WERI-Rb-1 (cell line): ENCODE measurements at regions not wholly inside any gene's neighbourhood (a gene's known extent, or its start where the extent isn't known, plus 50 kb on each side); places are given as distances from the start of the nearest gene placed in this dataset.

Experiments
- DNase-seq: peaks from one replicate; pipeline ENCODE4 v3.0.0-alpha.2; 2020
- H3K27ac ChIP-seq: fragments of 250-450 bp; sonication (Bioruptor Pico); 2 replicates; pipeline ENCODE4 v1.5.1; 2020; ENCODE audit warnings: mild to moderate bottlenecking, moderate library complexity
- H3K27me3 ChIP-seq: fragments of 250-450 bp; sonication (Bioruptor Pico); 2 replicates; pipeline ENCODE4 v1.5.1; 2021; ENCODE audit warnings: mild to moderate bottlenecking, low read depth, moderate library complexity; ENCODE audit not compliant: insufficient read depth, severe bottlenecking
- H3K36me3 ChIP-seq: fragments of 250-450 bp; sonication (Bioruptor Pico); 2 replicates; pipeline ENCODE4 v1.5.1; 2020; ENCODE audit warnings: mild to moderate bottlenecking, moderate library complexity
- H3K4me3 ChIP-seq: 2 replicates; pipeline ENCODE4 v1.5.1; 2011; ENCODE audit warnings: low read depth, mild to moderate bottlenecking, control low read depth, low read length
- H3K9me3 ChIP-seq: fragments of 250-450 bp; sonication (Bioruptor Pico); 2 replicates; pipeline ENCODE4 v1.5.1; 2021; ENCODE audit warnings: mild to moderate bottlenecking, moderate library complexity; ENCODE audit not compliant: severe bottlenecking
- CTCF ChIP-seq: IDR thresholded peaks from 2 replicates; pipeline ENCODE4 v1.5.1; 2011; ENCODE audit warnings: low read depth, mild to moderate bottlenecking, control low read depth, inconsistent platforms, low read length

- Histone ChIP-seq H3K9me3 (no peaks in the 10 kb centered on the region), H3K4me3 (no peak overlapping the region), H3K27me3 (no peaks in the 10 kb centered on the region), H3K36me3 (no peaks in the 10 kb centered on the region), H3K27ac (no peak overlapping the region)
- no peak for TF ChIP-seq CTCF
- no peak for DNase-seq
Measured at GRCh38 chr2:122009561-122009960, 254.1 kb downstream of the TSN start.

- H3K36me3 ChIP-seq, result no peaks in the 10 kb centered on the region
- no peak for TF ChIP-seq CTCF
- no peak for DNase-seq
- no peak overlapping the region for H3K27ac ChIP-seq
- no peak overlapping the region for H3K4me3 ChIP-seq
- no peaks in the 10 kb centered on the region for H3K9me3 ChIP-seq
- H3K27me3 ChIP-seq, result no peaks in the 10 kb centered on the region
Measured at GRCh38 chr2:122011493-122012270, 256.2 kb downstream of the TSN start.

GRCh38 chr2:122018736-122019135 lies 263.3 kb downstream of the TSN start:
- Histone ChIP-seq H3K27ac (no peak overlapping the region), H3K4me3 (no peak overlapping the region), H3K27me3 (no peaks in the 10 kb centered on the region), H3K9me3 (no peaks in the 10 kb centered on the region), H3K36me3 (no peaks in the 10 kb centered on the region)
- no peak for DNase-seq
- no peak for TF ChIP-seq CTCF

- Histone ChIP-seq H3K36me3 (no peaks in the 10 kb centered on the region), H3K27me3 (no peaks in the 10 kb centered on the region), H3K9me3 (no peaks in the 10 kb centered on the region), H3K4me3 (no peak overlapping the region), H3K27ac (no peak overlapping the region)
- no peak for TF ChIP-seq CTCF
- DNase-seq, result no peak
Measured at GRCh38 chr2:122019724-122020123, 264.3 kb downstream of the TSN start.

- no peak for DNase-seq
- Histone ChIP-seq H3K4me3 (no peak overlapping the region), H3K9me3 (no peaks in the 10 kb centered on the region), H3K27me3 (no peaks in the 10 kb centered on the region), H3K36me3 (no peaks in the 10 kb centered on the region), H3K27ac (no peak overlapping the region)
- TF ChIP-seq CTCF, result no peak
Measured at GRCh38 chr2:122020377-122020776, 264.9 kb downstream of the TSN start.

GRCh38 chr2:122021941-122022340 lies 266.5 kb downstream of the TSN start:
- H3K4me3 ChIP-seq, result no peak overlapping the region
- DNase-seq, result no peak
- H3K9me3 ChIP-seq, result no peaks in the 10 kb centered on the region
- H3K36me3 ChIP-seq, result no peaks in the 10 kb centered on the region
- H3K27me3 ChIP-seq, result no peaks in the 10 kb centered on the region
- TF ChIP-seq CTCF, result no peak
- no peak overlapping the region for H3K27ac ChIP-seq
